GM12878 (cell line): ENCODE measurements at regions not wholly inside any gene's neighbourhood (a gene's known extent, or its start where the extent isn't known, plus 50 kb on each side); places are given as distances from the start of the nearest gene placed in this dataset.

ENCODE experiments used
- ATAC-seq: fragments of 200-7000 bp; cut with Tn5 transposase; 3 replicates; pipeline ENCODE4 v1.9.1; 2020; ENCODE audit warnings: mild to moderate bottlenecking, moderate library complexity
- BruUV-seq: library from RNA; stranded (reverse); fragments of 400-500 nt; replicated peaks from 2 replicates; lab custom pipeline; 2021; lab: Mats Ljungman, UMichigan
- CTCF ChIA-PET: fragments of 300-600 bp; sonication (Branson Sonifier 250); formaldehyde crosslinking; extraction: SDS; loops from one replicate; lab custom pipeline; 2021; ENCODE audit warnings: inconsistent platforms; lab: Yijun Ruan, JAX
- POLR2A ChIA-PET: fragments of 350-600 bp; formaldehyde crosslinking; extraction: SDS; loops from one replicate; lab custom pipeline; 2021; ENCODE audit warnings: inconsistent platforms; lab: Charles Lee
- RAD21 ChIA-PET: fragments of 300-600 bp; sonication (Branson Sonifier 250); formaldehyde crosslinking; loops from one replicate; lab custom pipeline; 2023; ENCODE audit warnings: antibody characterized with exemption; ENCODE audit not compliant: unreplicated experiment; lab: Charles Lee
- SMC1A ChIA-PET: fragments of 300-600 bp; sonication (Branson Sonifier 250); formaldehyde crosslinking; loops from one replicate; lab custom pipeline; 2023; ENCODE audit not compliant: unreplicated experiment, uncharacterized antibody; lab: Charles Lee
- DNase-seq: peaks from one replicate; pipeline ENCODE4 v3.0.0-alpha.2; 2011; ENCODE audit warnings: low read depth, low spot score
- FAIRE-seq: peaks from 3 replicates; lab custom pipeline; 2011; peaks lifted over from hg19 to GRCh38; lab: Jason Lieb, UNC
- H2AFZ ChIP-seq: 2 replicates; pipeline ENCODE4 v1.6.0; 2011; ENCODE audit warnings: low read depth, low read length, control low read depth; ENCODE audit not compliant: control insufficient read depth
- H3K27ac ChIP-seq: 2 replicates; pipeline ENCODE4 v1.5.1; 2011; ENCODE audit warnings: control low read depth; ENCODE audit not compliant: control insufficient read depth, insufficient read depth
- H3K27me3 ChIP-seq, 2 experiments: replicated peaks in 1 of 2; 2 replicates each; pipeline versions ENCODE4 v1.6.0 to v1.6.1; 2011; ENCODE audit warnings: low read length in 1 of 2; ENCODE audit not compliant: control insufficient read depth in 2 of 2, insufficient read depth in 2 of 2
- H3K36me3 ChIP-seq, 2 experiments: 2 replicates each; pipeline ENCODE4 v1.5.1; 2011; ENCODE audit warnings: low read length in 1 of 2; ENCODE audit not compliant: control insufficient read depth in 2 of 2, insufficient read depth in 2 of 2
- H3K4me1 ChIP-seq: 2 replicates; pipeline ENCODE4 v1.6.1; 2011; ENCODE audit warnings: mild to moderate bottlenecking, low read length, moderate library complexity, mixed read lengths; ENCODE audit not compliant: control insufficient read depth, insufficient read depth
- H3K4me2 ChIP-seq: 2 replicates; pipeline ENCODE4 v1.6.0; 2011; ENCODE audit warnings: control low read depth; ENCODE audit not compliant: control insufficient read depth, insufficient read depth
- H3K4me3 ChIP-seq: fragments of 200-600 bp; sonication (generic); 2 replicates; pipeline ENCODE4 v1.5.1; 2016
- H3K79me2 ChIP-seq: 2 replicates; pipeline ENCODE4 v1.6.0; 2011; ENCODE audit warnings: low read length; ENCODE audit not compliant: control insufficient read depth, insufficient read depth
- H3K9ac ChIP-seq: 2 replicates; pipeline ENCODE4 v1.8.0; 2011; ENCODE audit warnings: low read length, control low read depth, mixed read lengths; ENCODE audit not compliant: control insufficient read depth, insufficient read depth
- H3K9me3 ChIP-seq: replicated peaks from 3 replicates; pipeline ENCODE4 v1.5.1; 2011; ENCODE audit warnings: mild to moderate bottlenecking, low read length; ENCODE audit not compliant: control insufficient read depth, insufficient read depth
- H4K20me1 ChIP-seq: 2 replicates; pipeline ENCODE4 v1.6.0; 2011; ENCODE audit not compliant: control insufficient read depth, insufficient read depth
- BCLAF1 ChIP-seq: fragments of 450-650 bp; IDR thresholded peaks from 2 replicates; pipeline ENCODE4 v1.6.1; 2017; ENCODE audit warnings: antibody characterized with exemption, mild to moderate bottlenecking, moderate library complexity
- CREB1 ChIP-seq: IDR thresholded peaks from 2 replicates; pipeline ENCODE4 v1.6.1; 2012; ENCODE audit warnings: low read depth, mild to moderate bottlenecking, inconsistent platforms
- EP300 ChIP-seq, 2 experiments: fragments of 150-350 bp in 1 of 2; IDR thresholded peaks; 2 replicates each; pipeline ENCODE4 v1.6.1; 2011 to 2012; ENCODE audit warnings: low read depth in 2 of 2, low read length in 2 of 2, borderline replicate concordance in 1 of 2, improper control_type of control experiment in 1 of 2, inconsistent platforms in 1 of 2; ENCODE audit not compliant: control insufficient read depth in 1 of 2
- GATAD2B ChIP-seq: fragments of 450-650 bp; conservative IDR thresholded peaks from 2 replicates; pipeline ENCODE4 v1.6.1; 2017; ENCODE audit warnings: low read depth, mild to moderate bottlenecking, moderate library complexity
- HDAC2 ChIP-seq: fragments of 200-600 bp; sonication (generic); IDR thresholded peaks from 2 replicates; pipeline ENCODE4 v1.6.1; 2017
- KDM1A ChIP-seq: fragments of 200-600 bp; sonication (generic); IDR thresholded peaks from 2 replicates; pipeline ENCODE4 v1.6.1; 2016; ENCODE audit warnings: borderline replicate concordance
- MTA2 ChIP-seq: fragments of 450-650 bp; IDR thresholded peaks from 2 replicates; pipeline ENCODE4 v1.6.1; 2016; ENCODE audit warnings: low read depth, mild to moderate bottlenecking, moderate library complexity
- NBN ChIP-seq: fragments of 450-650 bp; IDR thresholded peaks from 2 replicates; pipeline ENCODE4 v1.6.1; 2016
- NFYA ChIP-seq: IDR thresholded peaks from 2 replicates; pipeline ENCODE4 v1.6.1; 2011; ENCODE audit warnings: low read depth, mild to moderate bottlenecking, low read length, improper control_type of control experiment, borderline replicate concordance
- POU2F2 ChIP-seq: IDR thresholded peaks from 3 replicates; pipeline ENCODE4 v1.6.1; 2011; ENCODE audit warnings: low read depth, mild to moderate bottlenecking, low read length, borderline replicate concordance
- RBBP5 ChIP-seq: fragments of 200-600 bp; sonication (generic); conservative IDR thresholded peaks from 2 replicates; pipeline ENCODE4 v1.6.1; 2016
- SMC3 ChIP-seq: IDR thresholded peaks from 2 replicates; pipeline ENCODE4 v1.6.1; 2011; ENCODE audit warnings: low read length, improper control_type of control experiment, borderline replicate concordance
- TBL1XR1 ChIP-seq: IDR thresholded peaks from 2 replicates; pipeline ENCODE4 v1.6.1; 2012; ENCODE audit warnings: low read depth, low read length, improper control_type of control experiment
- WGBS: methylation state at CpG from one replicate; pipeline ENCODE4 v1.1.6; 2016; ENCODE audit warnings: low lambda C conversion rate; ENCODE audit not compliant: insufficient replicate concordance, insufficient coverage; ENCODE audit errors: missing lambda C conversion rate; 5-methylcytosine and 5-hydroxymethylcytosine counted together
- in situ Hi-C: fragments of 300-500 bp; cut with MboI; formaldehyde crosslinking; loops from 9 replicates; pipeline ENCODE4 v1.14.3; 2018; ENCODE audit warnings: mixed read lengths
- intact Hi-C: fragments of 100-400 bp; cut with micrococcal nuclease; formaldehyde crosslinking; loops from one replicate; pipeline ENCODE4 v1.14.2; 2022; ENCODE audit not compliant: unreplicated experiment
- TF ChIP-seq, protein P1 (sequence below): fragments of 450-650 bp; IDR thresholded peaks from 2 replicates; pipeline ENCODE4 v1.6.1; 2018; ENCODE audit warnings: mild to moderate bottlenecking, low read depth, moderate library complexity; ENCODE audit not compliant: partially characterized antibody
- TF ChIP-seq, protein P2 (sequence below): fragments of 450-650 bp; IDR thresholded peaks from 2 replicates; pipeline ENCODE4 v1.6.1; 2017; ENCODE audit warnings: low read depth, mild to moderate bottlenecking, moderate library complexity

- TF ChIP-seq, protein P1, sequence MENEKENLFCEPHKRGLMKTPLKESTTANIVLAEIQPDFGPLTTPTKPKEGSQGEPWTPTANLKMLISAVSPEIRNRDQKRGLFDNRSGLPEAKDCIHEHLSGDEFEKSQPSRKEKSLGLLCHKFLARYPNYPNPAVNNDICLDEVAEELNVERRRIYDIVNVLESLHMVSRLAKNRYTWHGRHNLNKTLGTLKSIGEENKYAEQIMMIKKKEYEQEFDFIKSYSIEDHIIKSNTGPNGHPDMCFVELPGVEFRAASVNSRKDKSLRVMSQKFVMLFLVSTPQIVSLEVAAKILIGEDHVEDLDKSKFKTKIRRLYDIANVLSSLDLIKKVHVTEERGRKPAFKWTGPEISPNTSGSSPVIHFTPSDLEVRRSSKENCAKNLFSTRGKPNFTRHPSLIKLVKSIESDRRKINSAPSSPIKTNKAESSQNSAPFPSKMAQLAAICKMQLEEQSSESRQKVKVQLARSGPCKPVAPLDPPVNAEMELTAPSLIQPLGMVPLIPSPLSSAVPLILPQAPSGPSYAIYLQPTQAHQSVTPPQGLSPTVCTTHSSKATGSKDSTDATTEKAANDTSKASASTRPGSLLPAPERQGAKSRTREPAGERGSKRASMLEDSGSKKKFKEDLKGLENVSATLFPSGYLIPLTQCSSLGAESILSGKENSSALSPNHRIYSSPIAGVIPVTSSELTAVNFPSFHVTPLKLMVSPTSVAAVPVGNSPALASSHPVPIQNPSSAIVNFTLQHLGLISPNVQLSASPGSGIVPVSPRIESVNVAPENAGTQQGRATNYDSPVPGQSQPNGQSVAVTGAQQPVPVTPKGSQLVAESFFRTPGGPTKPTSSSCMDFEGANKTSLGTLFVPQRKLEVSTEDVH, result no peak
Observed at GRCh38 chr16:79923431-79923830, 322.9 kb upstream of the MAF start (continued).

DNA sequence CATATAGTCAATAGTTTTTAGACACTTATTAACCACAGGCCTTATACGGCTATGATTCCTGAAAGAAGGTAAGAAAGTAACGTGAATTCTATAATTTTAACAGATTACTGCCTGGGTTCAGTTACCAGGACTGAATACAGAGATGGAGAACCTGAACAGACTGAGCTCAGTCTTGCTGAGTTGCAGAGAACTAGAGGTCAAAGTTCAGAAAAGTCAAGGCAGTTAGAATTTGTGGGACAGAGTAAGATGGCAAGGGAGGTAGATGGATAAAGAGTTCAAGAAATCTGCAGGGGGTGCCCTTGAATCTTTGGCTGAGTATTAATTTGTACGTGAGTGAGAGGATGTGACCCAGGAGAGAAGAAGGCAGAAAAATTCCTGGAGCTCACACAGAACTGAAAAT is 320.1 kb upstream of the MAF start:
- Histone ChIP-seq H3K27me3 (no peaks in the 10 kb centered on the region), H3K4me2 (no peak overlapping the region)
- no peak for FAIRE-seq
- TF ChIP-seq SMC3, result no peak
- TF ChIP-seq MTA2, result no peak
- no peak for TF ChIP-seq NFYA
- TF ChIP-seq HDAC2, result no peak
- TF ChIP-seq RBBP5, result no peak
- no peak for TF ChIP-seq TBL1XR1
- no peak for TF ChIP-seq POU2F2
- no peak for TF ChIP-seq NBN
- no peak for TF ChIP-seq CREB1
- no peak for TF ChIP-seq GATAD2B
- TF ChIP-seq, protein P2, sequence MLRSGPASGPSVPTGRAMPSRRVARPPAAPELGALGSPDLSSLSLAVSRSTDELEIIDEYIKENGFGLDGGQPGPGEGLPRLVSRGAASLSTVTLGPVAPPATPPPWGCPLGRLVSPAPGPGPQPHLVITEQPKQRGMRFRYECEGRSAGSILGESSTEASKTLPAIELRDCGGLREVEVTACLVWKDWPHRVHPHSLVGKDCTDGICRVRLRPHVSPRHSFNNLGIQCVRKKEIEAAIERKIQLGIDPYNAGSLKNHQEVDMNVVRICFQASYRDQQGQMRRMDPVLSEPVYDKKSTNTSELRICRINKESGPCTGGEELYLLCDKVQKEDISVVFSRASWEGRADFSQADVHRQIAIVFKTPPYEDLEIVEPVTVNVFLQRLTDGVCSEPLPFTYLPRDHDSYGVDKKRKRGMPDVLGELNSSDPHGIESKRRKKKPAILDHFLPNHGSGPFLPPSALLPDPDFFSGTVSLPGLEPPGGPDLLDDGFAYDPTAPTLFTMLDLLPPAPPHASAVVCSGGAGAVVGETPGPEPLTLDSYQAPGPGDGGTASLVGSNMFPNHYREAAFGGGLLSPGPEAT, result no peak
- no peak for TF ChIP-seq BCLAF1
- no peak for TF ChIP-seq KDM1A
- TF ChIP-seq EP300 (IDR thresholded peaks at IDR 0.05; ENCODE audit: borderline replicate concordance in 1 of 2, control insufficient read depth in 1 of 2, low read depth in 2 of 2, low read length in 2 of 2), result no peak
- TF ChIP-seq, all 136 proteins: peak for 0
- no peaks in the 10 kb centered on the region for H3K36me3 ChIP-seq
- no peaks in the 10 kb centered on the region for H3K79me2 ChIP-seq
- no TSS peak for BruUV-seq
- no peaks in the 10 kb centered on the region for H3K4me1 ChIP-seq
- ChIA-PET CTCF (no interaction called here), POLR2A (no interaction called here), SMC1A (no interaction called here), RAD21 (no interaction called here)
- H3K27ac ChIP-seq, result no peak overlapping the region
- no peak for ATAC-seq
- no peak overlapping the region for H3K9ac ChIP-seq
- no peak overlapping the region for H2AFZ ChIP-seq
- no peaks in the 10 kb centered on the region for H4K20me1 ChIP-seq
- H3K4me3 ChIP-seq, result no peak overlapping the region
- no peaks in the 10 kb centered on the region for H3K9me3 ChIP-seq
- in situ Hi-C loops, result no loop called here
- 39% methylated on average over 3 of the region's 3 CpGs for WGBS
- DNase-seq, result no peak
- intact Hi-C loops, result no loop called here
